H1 (cell line): ENCODE measurements at regions not wholly inside any gene's neighbourhood (a gene's known extent, or its start where the extent isn't known, plus 50 kb on each side); places are given as distances from the start of the nearest gene placed in this dataset.

Source experiments
- CTCF ChIA-PET: fragments of 300-600 bp; sonication (Branson Sonifier 250); formaldehyde crosslinking; loops from one replicate; lab custom pipeline; 2021; ENCODE audit not compliant: partially characterized antibody; lab: Charles Lee
- POLR2A ChIA-PET: fragments of 300-600 bp; sonication (Branson Sonifier 250); formaldehyde crosslinking; loops from one replicate; lab custom pipeline; 2021; ENCODE audit warnings: inconsistent platforms; ENCODE audit not compliant: partially characterized antibody; lab: Charles Lee
- DNase-seq, 2 experiments: peaks; one replicate each; pipeline versions ENCODE4 v3.0.0 to v3.0.0-alpha.2; 2010 to 2022; ENCODE audit warnings: low spot score in 2 of 2, low read depth in 1 of 2, mixed read lengths in 1 of 2
- FAIRE-seq: peaks from 2 replicates; lab custom pipeline; 2011; peaks lifted over from hg19 to GRCh38; lab: Jason Lieb, UNC
- H2AFZ ChIP-seq: 2 replicates; pipeline ENCODE4 v1.8.1; 2012; ENCODE audit warnings: low read length, inconsistent platforms
- H2AK5ac ChIP-seq: 2 replicates; pipeline ENCODE4 v1.6.1; 2013; ENCODE audit warnings: low read depth, low read length
- H2BK120ac ChIP-seq: replicated peaks from 2 replicates; pipeline ENCODE3; 2013; ENCODE audit warnings: low read depth, low read length, inconsistent platforms
- H2BK12ac ChIP-seq: 2 replicates; pipeline ENCODE4 v1.6.1; 2013; ENCODE audit warnings: low read depth, low read length
- H2BK15ac ChIP-seq: 2 replicates; pipeline ENCODE4 v1.6.1; 2013; ENCODE audit warnings: low read length
- H2BK20ac ChIP-seq: 2 replicates; pipeline ENCODE4 v1.6.1; 2013; ENCODE audit warnings: low read length
- H2BK5ac ChIP-seq: 2 replicates; pipeline ENCODE4 v1.6.1; 2013; ENCODE audit warnings: low read depth, low read length
- H3K14ac ChIP-seq: 2 replicates; pipeline ENCODE4 v1.6.1; 2013; ENCODE audit warnings: inconsistent platforms; ENCODE audit not compliant: insufficient read length
- H3K18ac ChIP-seq: 2 replicates; pipeline ENCODE4 v1.6.1; 2013; ENCODE audit warnings: low read length; ENCODE audit errors: extremely low read depth
- H3K23ac ChIP-seq: 2 replicates; pipeline ENCODE4 v1.6.1; 2013; ENCODE audit warnings: inconsistent platforms; ENCODE audit not compliant: insufficient read length
- H3K23me2 ChIP-seq: 2 replicates; pipeline ENCODE4 v1.6.1; 2013; ENCODE audit warnings: low read depth, low read length
- H3K27ac ChIP-seq: 2 replicates; pipeline ENCODE4 v1.6.1; 2011; ENCODE audit warnings: low read depth, low read length, inconsistent platforms
- H3K27me3 ChIP-seq, 4 experiments: replicated peaks in 1 of 4; 1 replicate in 1 of 4; 2 replicates in 3 of 4; pipeline versions ENCODE4 v1.6.1 to v1.8.1; 2011 to 2013; ENCODE audit warnings: low read length in 3 of 4, mild to moderate bottlenecking in 3 of 4, inconsistent platforms in 2 of 4, mixed read lengths in 2 of 4, moderate library complexity in 1 of 4; ENCODE audit not compliant: control insufficient read depth in 3 of 4, insufficient read depth in 3 of 4; ENCODE audit errors: extremely low read depth in 1 of 4
- H3K36me3 ChIP-seq, 4 experiments: 2 replicates each; pipeline versions ENCODE4 v1.6.1 to v1.8.1; 2011 to 2013; ENCODE audit warnings: mild to moderate bottlenecking in 4 of 4, low read length in 3 of 4, moderate library complexity in 2 of 4, control low read depth in 1 of 4, inconsistent platforms in 1 of 4; ENCODE audit not compliant: insufficient read depth in 4 of 4, control insufficient read depth in 2 of 4
- H3K4ac ChIP-seq: replicated peaks from 2 replicates; pipeline ENCODE3; 2013; ENCODE audit warnings: low read length, low read depth, mixed read lengths, inconsistent platforms; ENCODE audit not compliant: insufficient read length
- H3K4me1 ChIP-seq, 4 experiments: replicated peaks in 1 of 4; 1 replicate in 1 of 4; 2 replicates in 3 of 4; pipeline versions ENCODE4 v1.6.1 to v1.8.1; 2011 to 2013; ENCODE audit warnings: low read length in 3 of 4, inconsistent platforms in 2 of 4, mixed read lengths in 1 of 4; ENCODE audit not compliant: insufficient read depth in 4 of 4, control insufficient read depth in 3 of 4
- H3K4me2 ChIP-seq, 2 experiments: 2 replicates each; pipeline versions ENCODE4 v1.6.1 to v1.8.1; 2011 to 2013; ENCODE audit warnings: low read depth in 2 of 2, low read length in 2 of 2, control low read depth in 1 of 2, inconsistent platforms in 1 of 2, mild to moderate bottlenecking in 1 of 2; ENCODE audit not compliant: insufficient read depth in 1 of 2
- H3K4me3 ChIP-seq, 4 experiments: fragments of 200-600, 300-600 bp in 1 of 4; sonication (generic), shearing (Covaris generic), sonication (Bioruptor Twin) in 1 of 4; 2 replicates each; pipeline versions ENCODE4 v1.5.1 to v1.8.1; 2011 to 2016; ENCODE audit warnings: low read length in 4 of 4, low read depth in 3 of 4, control low read depth in 2 of 4, inconsistent platforms in 2 of 4, mild to moderate bottlenecking in 2 of 4, mixed read lengths in 1 of 4, moderate library complexity in 1 of 4; ENCODE audit not compliant: insufficient read depth in 2 of 4; ENCODE audit errors: extremely low read depth in 1 of 4
- H3K56ac ChIP-seq: replicated peaks from 2 replicates; pipeline ENCODE3; 2013; ENCODE audit warnings: low read depth, mild to moderate bottlenecking, mixed read lengths, low read length, inconsistent platforms; ENCODE audit not compliant: insufficient read length
- H3K79me1 ChIP-seq: 2 replicates; pipeline ENCODE4 v1.6.1; 2013; ENCODE audit warnings: low read depth, low read length, control low read depth
- H3K79me2 ChIP-seq, 2 experiments: 2 replicates each; pipeline versions ENCODE4 v1.6.1 to v1.8.1; 2012 to 2013; ENCODE audit warnings: low read length in 2 of 2, mild to moderate bottlenecking in 2 of 2, inconsistent platforms in 1 of 2; ENCODE audit not compliant: insufficient read depth in 2 of 2, control insufficient read depth in 1 of 2
- H3K9ac ChIP-seq, 4 experiments: replicated peaks in 1 of 4; 1 replicate in 1 of 4; 2 replicates in 3 of 4; pipeline versions ENCODE4 v1.6.1 to v1.8.1; 2011 to 2013; ENCODE audit warnings: low read depth in 3 of 4, low read length in 3 of 4, control low read depth in 2 of 4, mild to moderate bottlenecking in 2 of 4, moderate library complexity in 2 of 4, inconsistent platforms in 1 of 4; ENCODE audit errors: extremely low read depth in 1 of 4
- H3K9me3 ChIP-seq, 2 experiments: 2 replicates each; pipeline versions ENCODE4 v1.6.1 to v1.8.1; 2012 to 2013; ENCODE audit warnings: mild to moderate bottlenecking in 2 of 2, moderate library complexity in 2 of 2, control low read depth in 1 of 2, inconsistent platforms in 1 of 2, low read depth in 1 of 2, low read length in 1 of 2, mixed read lengths in 1 of 2; ENCODE audit not compliant: insufficient read depth in 2 of 2
- H4K20me1 ChIP-seq, 2 experiments: replicated peaks in 1 of 2; 2 replicates each; pipeline versions ENCODE3 to v1.8.1; 2011 to 2013; ENCODE audit warnings: inconsistent platforms in 2 of 2, low read length in 2 of 2, mild to moderate bottlenecking in 1 of 2; ENCODE audit not compliant: insufficient read depth in 2 of 2, control insufficient read depth in 1 of 2
- H4K5ac ChIP-seq: 2 replicates; pipeline ENCODE4 v1.6.1; 2013; ENCODE audit warnings: low read length, low read depth, mixed read lengths, inconsistent platforms; ENCODE audit not compliant: insufficient read length
- H4K8ac ChIP-seq: 2 replicates; pipeline ENCODE4 v1.8.0; 2013; ENCODE audit warnings: mild to moderate bottlenecking, moderate library complexity, low read length, inconsistent platforms; ENCODE audit not compliant: insufficient read depth; ENCODE audit errors: extremely low read depth
- H4K91ac ChIP-seq: replicated peaks from 2 replicates; pipeline ENCODE3; 2013; ENCODE audit warnings: low read length, mixed read lengths, inconsistent platforms; ENCODE audit not compliant: insufficient read length
- CBX5 ChIP-seq: fragments of 300-800, 300-1000 bp; sonication (generic); IDR thresholded peaks from 2 replicates; pipeline ENCODE4 v1.7.1; 2016; ENCODE audit warnings: antibody characterized with exemption, low read length, low read depth
- EZH2 ChIP-seq: fragments of 200-600 bp; sonication (generic); IDR thresholded peaks from 2 replicates; pipeline ENCODE4 v1.7.1; 2012; ENCODE audit warnings: low read depth, mild to moderate bottlenecking, moderate library complexity, low read length, inconsistent platforms; ENCODE audit not compliant: severe bottlenecking
- HDAC6 ChIP-seq: IDR thresholded peaks from one replicate; pipeline ENCODE4 v1.7.1; 2012; ENCODE audit warnings: low read depth, mild to moderate bottlenecking, inconsistent platforms, low read length, moderate library complexity
- WGBS, 2 experiments: shearing (Covaris generic) in 1 of 2; methylation state at CpG; one replicate each; pipeline versions ENCODE4 v1.1.6 to v1.1.7; 2013 to 2015; ENCODE audit warnings: low lambda C conversion rate in 2 of 2, mixed read lengths in 2 of 2, inconsistent platforms in 1 of 2, low coverage in 1 of 2, missing lambda C conversion rate in 1 of 2; ENCODE audit not compliant: insufficient replicate concordance in 2 of 2, insufficient coverage in 1 of 2, insufficient read length in 1 of 2; ENCODE audit errors: extremely low coverage in 1 of 2, missing lambda C conversion rate in 1 of 2; 5-methylcytosine and 5-hydroxymethylcytosine counted together

DNA sequence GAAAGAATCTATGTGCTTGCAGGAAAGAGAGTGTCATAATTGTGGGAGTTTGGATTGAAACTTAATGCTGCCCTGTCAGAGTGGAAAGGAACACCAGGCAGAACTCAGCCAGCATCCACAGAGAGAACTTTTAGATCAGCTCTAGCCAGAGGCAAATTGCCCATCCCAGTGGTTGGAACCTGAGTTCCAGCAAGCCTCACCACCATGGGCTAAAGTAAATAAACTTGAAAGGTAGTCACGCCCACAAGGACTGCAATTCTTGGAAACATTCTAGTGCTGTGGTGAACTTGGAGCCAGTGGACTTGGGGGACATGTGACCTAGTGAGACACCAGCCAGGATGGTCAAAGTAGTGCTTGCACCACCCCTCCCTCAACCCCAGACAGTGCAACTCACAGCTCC lies 571.6 kb downstream of the LRRIQ3 start:
- Histone ChIP-seq H2AK5ac (no peak overlapping the region), H3K9me3 (0 out of 4 replicates have a peak, but pooled peaks cover 0 to 4% of the 10 kb centered on the region in 2 experiments), H3K14ac (no peak overlapping the region), H2BK20ac (no peak overlapping the region), H4K5ac (no peak overlapping the region), H3K79me2 (no peaks in the 10 kb centered on the region), H3K27ac (no peak overlapping the region), H2BK12ac (no peak overlapping the region), H3K36me3 (no peaks in the 10 kb centered on the region), H3K18ac (no peak overlapping the region), H3K4me1 (no peaks in the 10 kb centered on the region), H3K4me2 (no peak overlapping the region), H3K23ac (no peak overlapping the region), H3K56ac (no peak overlapping the region), H3K4ac (no peak overlapping the region), H2AFZ (no peak overlapping the region), H3K79me1 (no peaks in the 10 kb centered on the region), H2BK5ac (no peak overlapping the region), H3K4me3 (no peak overlapping the region), H3K23me2 (no peaks in the 10 kb centered on the region), H4K91ac (no peak overlapping the region), H4K8ac (no peak overlapping the region), H3K27me3 (no peaks in the 10 kb centered on the region), H2BK120ac (no peak overlapping the region), H2BK15ac (no peak overlapping the region), H4K20me1 (no peaks in the 10 kb centered on the region), H3K9ac (no peak overlapping the region)
- ChIA-PET POLR2A (no interaction called here), CTCF (interaction anchor here (1.0 kb wide), 1 partner anchor 14 kb away, joined by 3 read pairs; no protein-coding TSS in a partner anchor)
- no peak for DNase-seq
- TF ChIP-seq EZH2, result no peak
- no peak for TF ChIP-seq CBX5
- no peak for TF ChIP-seq HDAC6
- WGBS, 2 experiments, result 75% methylated on average over 1 of the region's 1 CpG; no CpG with 5 or more reads in 1 of the 2 experiments
- FAIRE-seq, result no peak
